ENCODE measurements at regions not wholly inside any gene's neighbourhood (a gene's known extent, or its start where the extent isn't known, plus 50 kb on each side); places are given as distances from the start of the nearest gene placed in this dataset.

DNA sequence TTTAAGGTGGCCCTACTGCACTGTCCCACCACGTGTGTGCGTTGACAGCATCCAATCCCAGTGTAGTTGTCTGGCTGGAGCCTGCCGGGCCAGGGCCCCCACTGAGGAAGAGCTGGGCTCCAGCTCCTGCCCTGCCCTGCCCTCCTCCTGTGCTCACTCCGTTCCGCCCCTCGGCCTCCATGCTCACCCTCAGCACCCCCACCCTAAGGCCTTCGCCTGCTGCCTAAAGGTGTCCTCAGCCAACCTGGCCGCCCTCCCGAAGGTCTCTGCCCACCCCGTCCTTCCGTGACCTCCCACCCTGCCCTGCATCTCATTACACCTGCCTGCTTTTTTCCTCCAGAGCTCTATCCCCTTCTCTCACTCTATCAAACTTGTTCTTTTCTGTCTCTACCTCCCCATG lies 118.0 kb downstream of the TPRA1 start:
- TF ChIP-seq, protein P1, sequence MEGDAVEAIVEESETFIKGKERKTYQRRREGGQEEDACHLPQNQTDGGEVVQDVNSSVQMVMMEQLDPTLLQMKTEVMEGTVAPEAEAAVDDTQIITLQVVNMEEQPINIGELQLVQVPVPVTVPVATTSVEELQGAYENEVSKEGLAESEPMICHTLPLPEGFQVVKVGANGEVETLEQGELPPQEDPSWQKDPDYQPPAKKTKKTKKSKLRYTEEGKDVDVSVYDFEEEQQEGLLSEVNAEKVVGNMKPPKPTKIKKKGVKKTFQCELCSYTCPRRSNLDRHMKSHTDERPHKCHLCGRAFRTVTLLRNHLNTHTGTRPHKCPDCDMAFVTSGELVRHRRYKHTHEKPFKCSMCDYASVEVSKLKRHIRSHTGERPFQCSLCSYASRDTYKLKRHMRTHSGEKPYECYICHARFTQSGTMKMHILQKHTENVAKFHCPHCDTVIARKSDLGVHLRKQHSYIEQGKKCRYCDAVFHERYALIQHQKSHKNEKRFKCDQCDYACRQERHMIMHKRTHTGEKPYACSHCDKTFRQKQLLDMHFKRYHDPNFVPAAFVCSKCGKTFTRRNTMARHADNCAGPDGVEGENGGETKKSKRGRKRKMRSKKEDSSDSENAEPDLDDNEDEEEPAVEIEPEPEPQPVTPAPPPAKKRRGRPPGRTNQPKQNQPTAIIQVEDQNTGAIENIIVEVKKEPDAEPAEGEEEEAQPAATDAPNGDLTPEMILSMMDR (conservative IDR thresholded peaks at IDR 0.05; ENCODE audit: low read depth, low read length), result no peak
- TF ChIP-seq POLR2A (IDR thresholded peaks at IDR 0.05; ENCODE audit: low read depth, low read length), result no peak
- TF ChIP-seq NFE2L2 (IDR thresholded peaks at IDR 0.05; ENCODE audit: low read depth, low read length), result no peak
- no peak for TF ChIP-seq BHLHE40 (IDR thresholded peaks at IDR 0.05; ENCODE audit: low read depth, low read length)
- TF ChIP-seq, protein P2, sequence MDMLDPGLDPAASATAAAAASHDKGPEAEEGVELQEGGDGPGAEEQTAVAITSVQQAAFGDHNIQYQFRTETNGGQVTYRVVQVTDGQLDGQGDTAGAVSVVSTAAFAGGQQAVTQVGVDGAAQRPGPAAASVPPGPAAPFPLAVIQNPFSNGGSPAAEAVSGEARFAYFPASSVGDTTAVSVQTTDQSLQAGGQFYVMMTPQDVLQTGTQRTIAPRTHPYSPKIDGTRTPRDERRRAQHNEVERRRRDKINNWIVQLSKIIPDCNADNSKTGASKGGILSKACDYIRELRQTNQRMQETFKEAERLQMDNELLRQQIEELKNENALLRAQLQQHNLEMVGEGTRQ (IDR thresholded peaks at IDR 0.05; ENCODE audit: low read depth, low read length), result no peak
- TF ChIP-seq RFX5 (IDR thresholded peaks at IDR 0.05; ENCODE audit: low read depth, low read length), result no peak
- no peak for TF ChIP-seq MXI1 (IDR thresholded peaks at IDR 0.05; ENCODE audit: borderline replicate concordance, low read depth, low read length)
- no peak for TF ChIP-seq FOS (IDR thresholded peaks at IDR 0.05; ENCODE audit: low read depth, low read length)
- TF ChIP-seq CEBPB (IDR thresholded peaks at IDR 0.05; ENCODE audit: low read depth, low read length), result no peak
- no peak for TF ChIP-seq RCOR1 (IDR thresholded peaks at IDR 0.05; ENCODE audit: insufficient replicate concordance, low read length)
- TF ChIP-seq, protein P3, sequence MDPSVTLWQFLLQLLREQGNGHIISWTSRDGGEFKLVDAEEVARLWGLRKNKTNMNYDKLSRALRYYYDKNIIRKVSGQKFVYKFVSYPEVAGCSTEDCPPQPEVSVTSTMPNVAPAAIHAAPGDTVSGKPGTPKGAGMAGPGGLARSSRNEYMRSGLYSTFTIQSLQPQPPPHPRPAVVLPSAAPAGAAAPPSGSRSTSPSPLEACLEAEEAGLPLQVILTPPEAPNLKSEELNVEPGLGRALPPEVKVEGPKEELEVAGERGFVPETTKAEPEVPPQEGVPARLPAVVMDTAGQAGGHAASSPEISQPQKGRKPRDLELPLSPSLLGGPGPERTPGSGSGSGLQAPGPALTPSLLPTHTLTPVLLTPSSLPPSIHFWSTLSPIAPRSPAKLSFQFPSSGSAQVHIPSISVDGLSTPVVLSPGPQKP (IDR thresholded peaks at IDR 0.05; ENCODE audit: borderline replicate concordance, low read depth, low read length), result no peak
- no peak for TF ChIP-seq MAFK (IDR thresholded peaks at IDR 0.05; ENCODE audit: low read depth, low read length)
- no peak for TF ChIP-seq RAD21 (IDR thresholded peaks at IDR 0.05; ENCODE audit: low read length)
- no peak for TF ChIP-seq SMC3 (IDR thresholded peaks at IDR 0.05; ENCODE audit: low read depth, low read length)

Data from IMR-90 (cell line).